HK-2 (cell line): ENCODE measurements at regions not wholly inside any gene's neighbourhood (a gene's known extent, or its start where the extent isn't known, plus 50 kb on each side); places are given as distances from the start of the nearest gene placed in this dataset.

Experiments used
- DNase-seq: peaks from one replicate; pipeline ENCODE4 v3.0.0-alpha.2; 2018; ENCODE audit not compliant: unreplicated experiment

DNA sequence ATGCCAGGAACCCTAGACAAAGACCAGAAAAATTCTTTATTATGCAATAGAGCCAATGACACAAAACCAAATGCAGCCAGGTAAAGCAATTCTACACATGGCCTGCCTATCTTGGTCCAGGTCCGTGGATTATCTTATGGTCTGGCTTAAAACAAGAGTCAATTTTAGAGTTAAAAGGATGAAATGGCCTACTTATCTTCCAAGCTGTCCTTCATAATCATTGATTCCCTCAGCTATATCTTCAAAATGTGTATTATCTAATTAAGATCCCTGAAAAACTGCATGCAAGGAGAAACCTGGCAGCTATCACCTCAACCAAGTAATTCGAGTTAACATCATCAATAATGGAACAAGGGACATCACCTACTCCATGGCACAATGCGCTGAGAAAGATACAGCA lies 479.4 kb upstream of the NRP1 start:
- no peak for DNase-seq

DNA sequence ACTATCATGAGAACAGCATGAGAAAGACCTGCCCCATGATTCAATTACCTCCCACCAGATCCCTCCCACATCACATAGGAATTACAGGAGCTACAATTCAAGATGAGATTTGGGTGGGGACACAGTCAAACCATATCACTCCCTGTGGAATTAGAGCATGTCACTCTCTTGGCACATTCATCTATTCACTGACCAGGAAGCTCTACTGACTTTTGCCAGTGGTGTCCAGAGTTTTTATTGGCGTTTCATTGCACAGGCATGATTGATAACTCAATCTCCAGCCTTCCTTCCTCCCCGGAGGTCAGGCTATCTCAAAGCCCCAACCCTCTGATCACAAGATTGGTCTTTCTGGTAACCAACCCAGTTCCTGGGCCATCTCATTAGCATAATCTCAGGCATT lies 478.9 kb upstream of the NRP1 start:
- no peak for DNase-seq

DNA sequence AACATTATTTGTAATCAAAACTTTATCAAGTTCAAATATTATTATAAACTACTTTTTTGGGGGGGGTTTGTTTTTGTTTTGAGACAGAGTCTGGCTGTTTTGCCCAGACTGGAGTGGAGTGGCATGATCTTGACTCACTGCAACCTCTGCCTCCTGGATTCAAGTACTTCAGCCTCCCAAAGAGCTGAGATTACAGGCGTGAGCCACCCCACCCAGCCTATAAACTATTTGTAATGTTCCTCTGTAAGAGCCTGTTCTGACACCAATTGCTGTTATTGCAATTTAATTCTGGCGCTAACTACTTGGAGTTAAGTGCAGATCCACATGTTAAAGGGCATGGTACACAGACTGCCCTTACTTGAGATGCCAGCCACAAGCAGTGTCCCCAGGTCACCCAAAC lies 478.1 kb upstream of the NRP1 start:
- no peak for DNase-seq

DNA sequence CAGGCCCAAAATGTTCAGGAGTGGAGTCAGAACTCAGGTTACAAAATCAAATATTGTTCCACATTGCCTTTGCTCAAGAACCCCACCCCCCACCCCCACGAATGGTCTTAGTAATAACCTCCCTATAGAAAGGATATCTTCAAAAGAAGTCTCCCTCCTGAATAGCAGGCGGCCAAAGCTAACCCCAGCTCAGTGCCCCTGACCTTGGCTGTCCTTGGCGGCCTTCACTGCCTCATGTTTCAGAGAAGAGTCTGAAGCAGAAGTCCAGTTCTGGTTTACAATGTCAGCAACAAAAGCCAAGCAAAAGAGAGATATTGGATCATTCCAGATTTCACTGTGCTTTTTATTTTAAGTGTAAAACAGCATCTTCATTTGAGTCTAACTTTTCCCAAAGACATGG lies 476.5 kb upstream of the NRP1 start:
- DNase-seq, result no peak

DNA sequence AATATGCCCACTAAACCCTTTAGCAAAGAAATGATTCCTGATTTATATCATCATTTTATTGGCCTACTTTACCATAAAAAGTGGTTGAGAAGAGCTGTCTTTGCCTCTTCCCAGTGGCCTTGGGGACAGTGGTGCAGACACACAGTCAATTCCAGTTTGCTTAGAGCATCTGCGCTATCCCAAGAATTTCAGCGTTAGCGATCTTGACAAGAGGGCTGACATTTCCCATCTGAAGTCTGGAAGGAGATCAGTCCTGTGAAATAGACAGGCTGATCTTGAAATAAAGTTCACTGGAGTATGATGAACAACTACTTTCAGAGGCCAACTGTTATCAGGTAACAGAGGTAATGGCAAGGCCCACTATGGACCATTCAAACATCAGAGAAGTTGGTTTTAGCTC lies 475.3 kb upstream of the NRP1 start:
- no peak for DNase-seq

DNA sequence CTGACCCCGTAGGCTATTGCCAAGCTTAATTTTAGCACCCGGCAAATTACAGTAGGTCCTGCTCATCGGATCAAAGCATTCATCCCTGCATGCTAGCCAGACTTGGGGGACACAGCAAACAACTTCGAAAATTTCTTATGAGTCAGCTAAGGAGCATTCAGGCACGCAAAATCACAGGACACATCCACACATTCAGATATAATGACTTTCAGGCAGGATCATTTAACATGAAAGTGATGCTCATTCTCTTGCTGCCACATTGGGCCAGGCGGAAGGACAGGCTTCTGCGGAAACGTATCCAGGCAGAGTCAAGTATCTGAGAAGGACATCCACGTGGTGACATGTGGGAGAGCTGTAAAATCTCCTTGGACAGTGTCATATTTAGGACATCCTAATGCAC lies 474.0 kb upstream of the NRP1 start:
- DNase-seq, result no peak

DNA sequence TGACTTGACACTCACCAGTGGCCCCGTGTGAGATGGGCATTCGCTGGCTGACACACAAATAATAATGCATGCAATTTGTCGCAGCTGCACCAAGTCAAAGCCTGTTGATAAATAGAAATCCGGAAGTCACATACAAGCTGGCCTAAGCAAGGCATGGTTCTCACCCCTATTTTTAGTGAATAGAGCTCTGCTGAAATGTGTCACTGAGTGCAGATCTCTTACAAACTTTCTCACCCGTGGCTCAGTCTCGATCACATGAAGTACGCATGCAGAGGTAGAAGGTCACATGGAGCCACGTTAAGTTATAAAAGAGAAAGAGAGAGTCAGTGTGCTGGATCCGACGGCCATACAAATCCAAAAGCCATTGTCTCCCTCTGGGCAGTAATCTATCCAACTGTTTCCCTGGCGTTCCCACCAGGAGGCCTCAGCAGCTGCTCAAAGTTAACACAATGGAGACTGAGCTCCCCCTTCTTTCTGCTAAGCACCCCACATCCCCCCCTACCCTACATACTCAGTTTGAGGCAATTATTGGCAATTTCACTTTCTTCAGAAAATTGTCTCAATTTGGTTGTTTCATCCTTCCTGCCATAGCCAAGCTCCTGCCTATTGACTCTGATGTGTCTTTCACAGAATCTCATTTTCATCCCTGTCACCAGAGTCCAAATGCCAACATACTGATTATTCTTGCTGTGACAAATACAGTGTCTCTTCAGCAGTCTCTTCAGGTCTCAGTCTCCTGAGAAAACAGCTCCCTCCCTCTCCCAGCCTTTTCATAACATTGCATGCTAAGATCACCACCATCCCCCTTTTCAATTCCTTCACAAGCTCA lies 473.3 kb upstream of the NRP1 start:
- DNase-seq, result no peak

DNA sequence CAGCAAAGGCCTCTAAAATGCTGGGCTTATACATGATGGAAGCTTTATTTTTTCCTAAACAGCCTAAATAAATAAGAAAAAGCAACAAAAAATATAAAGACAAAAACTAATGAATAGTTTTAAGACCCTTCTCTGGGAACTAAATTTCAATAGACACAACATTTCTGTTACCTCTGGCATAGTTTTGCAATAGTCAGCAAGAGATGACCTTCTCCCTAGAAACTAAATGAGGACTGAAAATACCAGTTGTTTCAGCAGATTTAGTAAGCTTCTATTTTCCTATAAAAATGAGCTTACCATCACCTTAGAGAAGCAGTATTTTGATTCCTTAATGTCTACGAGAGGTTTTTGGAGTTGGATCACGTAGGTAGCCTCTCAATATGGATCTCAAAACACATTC lies 471.4 kb upstream of the NRP1 start:
- DNase-seq, result no peak

DNA sequence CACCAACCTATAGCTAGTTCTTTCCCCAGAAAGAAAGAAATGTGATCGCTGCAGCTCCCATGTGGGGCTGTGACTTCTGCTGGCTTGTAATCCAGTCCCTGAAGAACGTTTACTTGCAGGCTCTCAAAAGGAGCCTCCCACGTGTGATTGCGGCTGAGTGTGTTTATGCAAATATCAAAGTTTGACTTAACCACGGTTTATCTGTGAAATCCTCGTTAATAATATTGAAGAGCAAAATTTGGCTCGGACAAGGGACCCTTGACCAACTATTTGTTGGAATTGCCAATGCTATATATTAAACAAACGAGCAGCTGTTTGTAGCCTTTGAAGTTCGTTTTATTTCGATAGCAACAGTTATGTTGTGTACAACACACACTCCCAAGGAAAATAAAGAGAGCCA lies 470.1 kb upstream of the NRP1 start:
- DNase-seq, result no peak

DNA sequence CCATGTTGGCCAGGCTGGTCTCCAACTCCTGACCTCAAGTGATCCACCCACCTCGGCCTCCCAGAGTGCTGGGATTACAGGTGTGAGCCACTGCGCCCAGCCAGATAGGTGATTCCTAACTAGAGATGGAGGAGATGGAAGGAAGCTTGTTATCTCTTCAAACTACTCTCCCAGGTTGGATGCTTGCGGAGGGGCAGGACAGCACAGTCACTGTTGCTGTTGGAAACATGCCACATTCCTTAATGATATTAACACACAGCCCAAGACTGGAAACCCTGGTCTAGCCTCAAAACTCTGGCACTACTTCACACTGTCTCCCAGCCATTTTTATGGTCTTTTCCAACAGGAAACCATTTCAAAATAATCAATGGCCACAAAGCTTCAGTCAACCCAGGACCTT lies 468.8 kb upstream of the NRP1 start:
- peak; percentile 37 for DNase-seq

DNA sequence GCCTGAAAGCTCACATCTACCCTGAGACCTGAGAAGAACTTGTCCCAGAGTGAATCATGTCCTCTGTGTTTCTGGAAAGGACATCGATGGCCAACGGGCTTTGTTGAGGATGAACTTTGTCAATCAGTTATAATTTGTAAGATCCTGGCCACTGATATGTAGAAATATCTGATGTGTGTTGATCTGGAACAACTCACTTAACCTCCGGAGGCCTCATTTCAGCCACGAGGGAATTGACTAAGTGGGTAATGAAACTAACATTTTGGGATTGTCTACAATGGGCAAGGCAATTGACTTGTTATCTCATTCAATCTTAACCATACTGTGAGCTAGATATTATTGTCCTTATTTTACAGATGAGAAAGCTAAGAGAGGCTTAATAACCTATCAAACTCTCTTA lies 468.1 kb upstream of the NRP1 start:
- no peak for DNase-seq

DNA sequence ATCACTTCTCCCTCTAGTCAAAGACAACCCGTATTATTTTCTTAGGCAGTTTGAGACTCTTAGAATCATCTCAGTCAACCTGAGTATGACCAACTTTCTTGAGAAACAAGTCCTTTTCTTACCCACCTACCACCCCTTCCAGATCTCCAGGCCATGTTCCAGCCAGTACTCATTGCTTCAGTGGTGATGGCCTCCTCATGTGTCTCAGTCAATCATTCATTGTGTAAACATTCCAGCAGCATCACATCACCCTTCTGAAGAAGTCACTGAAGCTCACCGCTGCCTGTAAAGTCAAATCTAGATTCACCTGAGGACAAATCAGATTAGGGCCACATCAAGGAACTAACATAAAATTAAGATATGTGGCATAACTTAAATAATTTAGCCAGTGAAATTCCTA lies 467.2 kb upstream of the NRP1 start:
- peak; percentile 40 for DNase-seq

DNA sequence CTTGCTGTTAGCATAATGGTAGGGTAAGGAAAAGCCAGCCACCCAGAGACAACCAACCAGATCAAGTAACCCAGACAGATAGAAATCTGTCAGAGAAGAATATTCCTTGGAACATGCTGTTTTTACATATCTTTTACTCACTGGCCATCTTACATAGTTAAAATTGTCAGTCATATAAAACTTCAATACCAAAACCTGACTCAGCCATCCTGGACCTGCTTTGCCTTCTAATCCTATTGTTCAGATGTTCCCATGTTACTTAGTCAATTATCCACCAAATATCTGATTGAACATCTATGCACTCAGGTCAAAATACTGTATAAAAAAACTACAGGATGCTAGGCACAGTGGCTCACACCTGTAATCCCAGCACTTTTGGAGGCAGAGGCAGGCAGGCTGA lies 466.5 kb upstream of the NRP1 start:
- no peak for DNase-seq

DNA sequence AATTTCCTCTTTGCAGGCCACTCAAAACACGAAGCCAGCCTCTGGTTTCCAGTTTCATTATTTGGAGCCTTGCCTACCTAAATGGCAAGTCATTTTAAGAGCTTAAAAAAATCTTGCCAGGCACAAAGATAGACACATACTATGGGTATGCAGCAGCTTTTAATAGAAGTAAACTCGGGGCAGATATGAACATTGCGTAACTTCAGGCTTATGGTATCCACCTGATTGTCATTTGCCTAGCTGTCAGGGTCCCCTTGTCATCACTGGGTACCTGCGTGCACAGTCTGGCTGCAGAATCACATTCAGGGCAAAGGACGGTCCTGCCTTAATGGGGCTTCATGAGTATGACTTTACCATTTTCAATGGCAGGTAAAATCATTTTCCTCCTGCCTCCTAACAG lies 466.1 kb upstream of the NRP1 start:
- DNase-seq, result no peak

DNA sequence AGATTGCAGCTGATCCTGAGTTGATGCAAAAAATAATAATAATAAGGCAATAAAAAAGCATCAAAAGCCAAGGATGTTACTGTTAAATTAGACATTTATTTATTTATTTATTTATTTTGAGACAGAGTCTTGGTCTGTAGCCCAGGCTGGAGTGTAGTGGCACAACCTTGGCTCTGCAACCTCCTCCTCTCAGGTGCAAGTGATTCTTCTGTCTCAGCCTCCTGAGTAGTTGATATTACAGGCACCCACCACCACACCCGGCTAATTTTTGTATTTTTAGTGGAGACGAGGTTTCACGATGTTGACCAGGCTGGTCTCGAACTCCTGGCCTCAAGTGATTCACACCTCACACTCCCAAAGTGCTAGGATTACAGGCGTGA lies 465.5 kb upstream of the NRP1 start:
- no peak for DNase-seq

DNA sequence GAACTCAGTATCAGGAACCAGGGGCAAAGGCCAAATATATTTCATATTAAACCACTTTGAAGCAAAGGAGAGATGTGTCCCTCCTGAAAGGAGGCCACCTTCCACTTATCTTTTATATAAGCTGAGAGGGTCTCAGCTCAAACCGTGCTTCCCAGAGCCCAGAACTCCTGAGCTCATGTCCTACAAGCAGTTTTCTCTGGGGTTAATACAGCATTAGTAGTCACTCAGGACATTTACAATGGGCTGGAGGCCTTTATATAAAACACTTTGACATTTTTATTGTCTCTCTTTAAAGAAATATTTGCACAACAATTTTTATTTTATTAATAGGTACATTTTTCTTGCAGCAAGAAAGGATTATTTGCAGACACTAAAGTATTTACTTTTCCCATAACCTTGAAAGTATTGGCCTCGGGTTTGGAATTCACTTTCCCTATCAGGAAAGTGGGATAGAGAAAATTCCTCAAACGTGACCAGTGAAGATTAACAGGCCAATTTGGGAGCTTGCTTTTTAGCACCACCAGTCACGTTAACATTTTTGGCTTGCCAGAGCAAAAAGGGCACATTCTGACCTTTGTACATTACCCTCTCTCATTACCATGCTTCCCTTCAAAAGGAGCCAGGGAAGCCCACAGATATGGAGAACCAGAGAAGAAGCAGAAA lies 464.9 kb upstream of the NRP1 start:
- no peak for DNase-seq

DNA sequence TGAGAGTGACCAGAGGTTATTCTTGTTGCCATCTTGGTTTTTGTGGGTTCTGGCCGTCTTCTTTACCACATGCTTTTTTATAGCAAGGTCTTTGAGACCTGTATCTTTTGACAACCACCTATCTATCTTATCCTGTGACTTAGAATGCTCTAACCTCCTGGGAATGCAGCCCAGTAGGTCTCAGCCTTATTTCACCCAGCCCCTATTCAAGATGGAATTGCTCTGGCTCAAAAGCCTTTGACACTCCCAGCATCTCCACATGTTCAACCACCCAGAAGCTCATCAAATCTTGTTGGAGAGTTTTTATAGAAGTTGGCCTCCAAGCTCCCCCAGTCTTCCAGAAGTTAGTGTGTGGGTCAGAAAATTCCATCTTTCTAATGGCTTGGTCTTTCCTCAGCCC lies 464.3 kb upstream of the NRP1 start:
- no peak for DNase-seq

DNA sequence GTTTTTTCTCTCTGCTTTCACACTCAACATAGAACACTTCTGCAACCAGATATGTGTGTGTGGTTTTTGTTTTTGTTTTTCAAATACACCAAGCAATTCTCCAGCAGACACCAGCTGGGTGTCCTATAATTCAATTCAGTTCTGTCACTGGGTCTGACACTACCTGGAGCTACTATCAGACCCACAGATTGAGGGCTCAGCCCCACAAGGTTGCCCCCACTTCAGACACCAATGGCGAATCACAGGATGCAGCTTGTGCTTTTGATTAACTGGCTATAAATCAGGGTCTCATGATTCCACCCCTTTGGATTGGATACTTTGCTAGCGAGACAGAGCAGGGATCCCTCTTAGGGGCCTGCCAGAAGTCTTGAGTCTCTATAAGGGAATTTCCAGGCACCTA lies 462.2 kb upstream of the NRP1 start:
- no peak for DNase-seq

DNA sequence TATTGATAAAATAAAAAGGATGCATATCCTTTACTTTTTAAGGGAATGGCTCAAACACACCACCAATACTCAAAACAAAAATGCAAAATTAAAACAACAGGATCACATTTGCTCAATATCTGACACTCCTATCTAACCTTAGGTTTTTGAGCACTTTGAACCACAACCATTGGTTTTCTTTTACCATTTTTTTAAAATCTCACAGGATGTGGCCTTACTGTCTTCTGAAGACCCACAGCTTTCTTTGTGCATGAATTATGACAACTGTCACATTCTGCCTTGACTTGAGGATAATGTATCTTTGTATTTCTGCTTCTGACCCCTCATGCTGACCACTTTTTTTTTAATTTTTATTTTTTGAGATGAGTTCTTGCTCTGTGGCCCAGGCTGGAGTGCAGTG lies 461.1 kb upstream of the NRP1 start:
- DNase-seq, result no peak

DNA sequence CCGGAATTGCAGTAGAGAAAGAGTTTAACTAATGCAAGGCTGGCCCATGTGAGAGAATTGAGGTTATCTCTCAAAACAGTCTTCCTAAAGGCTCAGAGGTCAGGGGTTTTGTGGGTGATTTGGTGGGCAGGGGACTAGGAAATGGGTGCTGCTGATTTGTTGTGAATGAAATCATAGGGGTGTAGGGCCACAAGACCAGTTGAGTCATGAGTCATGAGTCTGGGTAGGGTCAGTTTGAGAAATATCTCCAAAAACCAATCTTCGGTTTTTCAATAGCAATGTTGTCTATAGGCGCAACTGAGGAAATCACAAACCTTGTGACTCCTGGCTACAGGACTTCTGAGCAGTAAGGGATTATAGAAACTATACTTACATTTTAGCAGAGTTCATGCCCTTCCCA lies 460.0 kb upstream of the NRP1 start:
- no peak for DNase-seq

DNA sequence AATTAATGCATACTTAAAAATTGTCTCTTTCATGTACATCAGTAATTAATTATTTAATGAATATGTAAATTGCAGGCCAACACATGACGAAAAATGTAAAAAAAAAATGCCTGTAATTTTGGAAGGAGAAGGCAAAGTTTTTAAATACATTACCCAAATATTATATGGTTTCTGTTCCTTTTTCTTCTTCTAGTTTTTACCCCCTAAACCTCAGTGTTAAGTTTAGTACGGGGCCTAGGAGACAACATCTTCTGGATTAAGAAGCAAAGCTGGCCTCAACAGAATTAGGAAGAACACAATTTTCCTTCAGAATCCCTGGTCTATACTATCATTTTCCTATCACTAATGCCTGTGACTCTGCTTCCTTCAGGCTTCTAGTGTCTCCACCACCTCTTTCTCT lies 459.3 kb upstream of the NRP1 start:
- DNase-seq, result no peak

DNA sequence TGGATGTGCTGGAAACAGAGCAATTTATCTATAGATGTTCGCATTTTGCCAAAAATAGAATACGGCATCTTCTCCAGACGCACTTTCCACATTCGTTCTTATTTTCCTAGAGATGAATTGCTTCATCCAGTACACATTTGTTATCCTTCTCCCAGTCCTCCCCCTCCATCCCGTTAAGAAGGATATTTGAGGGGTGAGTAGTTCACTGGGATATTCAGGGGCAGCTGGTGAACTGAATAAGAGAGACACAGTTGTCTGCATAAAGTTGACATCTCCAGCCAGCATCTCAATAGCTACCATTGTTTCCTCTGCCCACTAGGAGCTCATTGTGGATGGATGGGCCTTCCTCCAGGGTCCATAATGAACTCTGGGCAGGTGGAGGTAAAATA lies 456.8 kb upstream of the NRP1 start:
- DNase-seq, result no peak

DNA sequence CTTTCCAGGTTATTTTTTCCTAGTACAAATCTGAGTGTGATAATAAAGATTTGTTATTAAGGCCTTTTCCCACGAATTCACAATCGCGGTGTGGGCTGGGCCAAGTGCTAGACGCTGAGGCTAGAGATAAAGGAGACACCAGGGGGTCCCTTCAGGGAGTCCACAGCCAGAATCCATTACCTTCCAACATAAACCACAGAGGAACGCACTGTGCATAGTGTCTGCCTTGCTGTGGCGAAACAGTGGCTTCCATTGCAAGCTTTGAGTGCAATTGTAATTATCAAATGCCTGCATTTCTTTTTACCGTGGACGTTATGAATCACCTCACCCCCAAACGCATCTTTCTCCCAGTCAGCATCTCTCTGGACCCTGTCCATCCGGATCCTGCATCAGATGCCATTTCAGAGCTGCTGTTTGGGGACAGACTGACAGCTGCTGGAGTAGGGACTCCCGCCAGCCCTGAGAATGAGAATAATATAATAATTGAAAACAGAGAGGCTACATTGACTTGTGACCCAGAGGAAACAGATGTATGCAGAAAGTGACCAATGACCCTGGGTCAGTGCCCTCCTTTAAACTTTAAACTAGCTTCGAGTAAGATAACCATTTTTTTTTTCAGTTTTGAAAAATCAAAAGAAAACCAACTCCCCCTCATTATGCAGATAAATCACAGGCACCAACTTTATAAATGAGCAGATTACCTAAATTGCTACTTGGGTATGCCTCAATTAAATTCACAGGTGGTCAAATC lies 456.2 kb upstream of the NRP1 start:
- DNase-seq, result no peak
